H9 (cell line): ENCODE measurements at regions not wholly inside any gene's neighbourhood (a gene's known extent, or its start where the extent isn't known, plus 50 kb on each side); places are given as distances from the start of the nearest gene placed in this dataset.

Experiments used
- DNase-seq: peaks from one replicate; pipeline ENCODE4 v3.0.0-alpha.2; 2017
- H2AFZ ChIP-seq: one replicate; pipeline ENCODE4 v1.6.1; 2013; ENCODE audit warnings: mild to moderate bottlenecking, low read length, control low read depth, moderate library complexity
- H2AK5ac ChIP-seq: 2 replicates; pipeline ENCODE4 v1.6.1; 2013; ENCODE audit warnings: low read length, control low read depth, mixed read lengths; ENCODE audit not compliant: insufficient read length
- H2BK120ac ChIP-seq: one replicate; pipeline ENCODE4 v1.6.1; 2013; ENCODE audit warnings: low read depth, mild to moderate bottlenecking, low read length, control low read depth, inconsistent platforms; ENCODE audit not compliant: poor library complexity, severe bottlenecking
- H2BK12ac ChIP-seq: 2 replicates; pipeline ENCODE4 v1.6.1; 2013; ENCODE audit warnings: low read length, control low read depth, mixed read lengths, low read depth; ENCODE audit not compliant: insufficient read length
- H2BK15ac ChIP-seq: 2 replicates; pipeline ENCODE4 v1.6.1; 2013; ENCODE audit warnings: low read depth, low read length, control low read depth
- H2BK20ac ChIP-seq: one replicate; pipeline ENCODE4 v1.6.1; 2013; ENCODE audit warnings: low read depth, mild to moderate bottlenecking, low read length, control low read depth, inconsistent platforms; ENCODE audit not compliant: poor library complexity, severe bottlenecking
- H2BK5ac ChIP-seq: 2 replicates; pipeline ENCODE4 v1.6.1; 2013; ENCODE audit warnings: low read length, control low read depth, mixed read lengths; ENCODE audit not compliant: insufficient read length
- H3K14ac ChIP-seq: 2 replicates; pipeline ENCODE4 v1.6.1; 2013; ENCODE audit warnings: low read length, control low read depth; ENCODE audit not compliant: insufficient read depth
- H3K18ac ChIP-seq: 2 replicates; pipeline ENCODE4 v1.6.1; 2013; ENCODE audit warnings: low read depth, mild to moderate bottlenecking, mixed read lengths, low read length, control low read depth; ENCODE audit not compliant: insufficient read length
- H3K23ac ChIP-seq: 2 replicates; pipeline ENCODE4 v1.6.1; 2013; ENCODE audit warnings: low read length, control low read depth, mixed read lengths, low read depth; ENCODE audit not compliant: insufficient read length
- H3K23me2 ChIP-seq: 2 replicates; pipeline ENCODE4 v1.6.1; 2013; ENCODE audit warnings: low read depth, mild to moderate bottlenecking, mixed read lengths, low read length, control low read depth; ENCODE audit not compliant: insufficient read length, poor library complexity, severe bottlenecking
- H3K27ac ChIP-seq: 2 replicates; pipeline ENCODE4 v1.5.1; 2013; ENCODE audit warnings: low read length, control low read depth, mixed read lengths, low read depth; ENCODE audit not compliant: insufficient read length
- H3K27me3 ChIP-seq: 2 replicates; pipeline ENCODE4 v1.6.1; 2013; ENCODE audit warnings: low read length, control low read depth, inconsistent platforms; ENCODE audit not compliant: insufficient read depth
- H3K4ac ChIP-seq: 2 replicates; pipeline ENCODE4 v1.6.1; 2013; ENCODE audit warnings: low read depth, mild to moderate bottlenecking, control low read depth, inconsistent platforms, low read length, moderate library complexity
- H3K4me1 ChIP-seq: 2 replicates; pipeline ENCODE4 v1.6.1; 2013; ENCODE audit warnings: low read length, control low read depth, inconsistent platforms; ENCODE audit not compliant: insufficient read depth
- H3K4me2 ChIP-seq: 2 replicates; pipeline ENCODE4 v1.6.1; 2013; ENCODE audit warnings: low read length, control low read depth, mixed read lengths; ENCODE audit not compliant: insufficient read length, insufficient read depth
- H3K56ac ChIP-seq: 2 replicates; pipeline ENCODE4 v1.6.1; 2013; ENCODE audit warnings: low read depth, mild to moderate bottlenecking, mixed read lengths, low read length, control low read depth; ENCODE audit not compliant: insufficient read length
- H3K79me1 ChIP-seq: 2 replicates; pipeline ENCODE4 v1.6.1; 2013; ENCODE audit warnings: low read depth, mild to moderate bottlenecking, moderate library complexity, low read length, control low read depth, inconsistent platforms; ENCODE audit not compliant: insufficient read depth, poor library complexity, severe bottlenecking
- H3K79me2 ChIP-seq: 2 replicates; pipeline ENCODE4 v1.6.1; 2013; ENCODE audit warnings: low read length, control low read depth, inconsistent platforms; ENCODE audit not compliant: insufficient read depth
- H3K9ac ChIP-seq: 2 replicates; pipeline ENCODE4 v1.6.1; 2013; ENCODE audit warnings: low read length, control low read depth, mixed read lengths; ENCODE audit not compliant: insufficient read length; ENCODE audit errors: extremely low read depth
- H3K9me3 ChIP-seq: one replicate; pipeline ENCODE4 v1.6.1; 2013; ENCODE audit warnings: low read depth, low read length, inconsistent platforms; ENCODE audit not compliant: control insufficient read depth
- H3T11ph ChIP-seq: one replicate; pipeline ENCODE4 v1.6.1; 2013; ENCODE audit warnings: mild to moderate bottlenecking, low read length, control low read depth, inconsistent platforms
- H4K20me1 ChIP-seq: one replicate; pipeline ENCODE4 v1.6.1; 2013; ENCODE audit not compliant: control insufficient read depth, insufficient read length, insufficient read depth
- H4K5ac ChIP-seq: 2 replicates; pipeline ENCODE4 v1.6.1; 2013; ENCODE audit warnings: low read depth, mild to moderate bottlenecking, mixed read lengths, low read length, control low read depth; ENCODE audit not compliant: insufficient read length
- H4K8ac ChIP-seq: replicated peaks from 2 replicates; pipeline ENCODE4 v1.6.1; 2013; ENCODE audit warnings: low read length, control low read depth, mixed read lengths, low read depth; ENCODE audit not compliant: insufficient read length
- H4K91ac ChIP-seq: 2 replicates; pipeline ENCODE4 v1.6.1; 2013; ENCODE audit warnings: low read depth, mild to moderate bottlenecking, moderate library complexity, mixed read lengths, low read length, control low read depth; ENCODE audit not compliant: insufficient read length
- H3K27ac Mint-ChIP-seq, 3 experiments: 2 replicates in 2 of 3; 3 replicates in 1 of 3; pipeline ENCODE4 v1.8.0; 2020 to 2021; ENCODE audit warnings: mixed read lengths in 3 of 3, mild to moderate bottlenecking in 1 of 3, moderate library complexity in 1 of 3
- H3K27me3 Mint-ChIP-seq: 2 replicates; pipeline ENCODE4 v1.8.0; 2021; ENCODE audit warnings: low read depth, mild to moderate bottlenecking, moderate library complexity, mixed read lengths
- H3K36me3 Mint-ChIP-seq, 3 experiments: 2 replicates in 2 of 3; 3 replicates in 1 of 3; pipeline ENCODE4 v1.8.0; 2020 to 2021; ENCODE audit warnings: low read depth in 3 of 3, mixed read lengths in 3 of 3; ENCODE audit not compliant: insufficient read depth in 1 of 3
- H3K4me1 Mint-ChIP-seq, 2 experiments: 2 replicates each; pipeline ENCODE4 v1.8.0; 2020; ENCODE audit warnings: mixed read lengths in 2 of 2
- H3K4me3 Mint-ChIP-seq, 2 experiments: 2 replicates in 1 of 2; 3 replicates in 1 of 2; pipeline ENCODE4 v1.8.0; 2020 to 2021; ENCODE audit warnings: mild to moderate bottlenecking in 2 of 2, mixed read lengths in 2 of 2, moderate library complexity in 1 of 2
- H3K9me3 Mint-ChIP-seq, 2 experiments: 2 replicates in 1 of 2; 3 replicates in 1 of 2; pipeline ENCODE4 v1.8.0; 2020; ENCODE audit warnings: mild to moderate bottlenecking in 2 of 2, mixed read lengths in 2 of 2, moderate library complexity in 1 of 2
- CTCF ChIP-seq: fragments of 200-600 bp; sonication (generic); conservative IDR thresholded peaks from 3 replicates; pipeline ENCODE4 v1.8.0; 2021; ENCODE audit warnings: antibody characterized with exemption, mild to moderate bottlenecking
- WGBS: extraction: QIAGEN DNeasy Blood & Tissue Kit; methylation state at CpG from one replicate; pipeline ENCODE4 v1.1.7; 2013; ENCODE audit warnings: missing lambda C conversion rate, low lambda C conversion rate, mixed read lengths; ENCODE audit not compliant: insufficient read length; ENCODE audit errors: extremely low coverage; 5-methylcytosine and 5-hydroxymethylcytosine counted together

- H2BK120ac ChIP-seq = no peak overlapping the region
- H4K5ac ChIP-seq = no peak overlapping the region
- no peak overlapping the region for H2BK5ac ChIP-seq
- no peak overlapping the region for H3K4me3 Mint-ChIP-seq
- peak overlapping the region in 2 of 3 experiments; percentile 26 to 55; a peak in 2 of 7 replicates for H3K27ac Mint-ChIP-seq
- H3K9ac ChIP-seq = no peak overlapping the region
- no peak overlapping the region for H3K4ac ChIP-seq
- H3K27me3 Mint-ChIP-seq = no peaks in the 10 kb centered on the region
- H4K91ac ChIP-seq = no peak overlapping the region
- H3K23me2 ChIP-seq = no peaks in the 10 kb centered on the region
- H2BK15ac ChIP-seq = no peak overlapping the region
- H3T11ph ChIP-seq = no peak overlapping the region
- H3K18ac ChIP-seq = no peak overlapping the region
- H3K4me1 Mint-ChIP-seq = peaks cover 41 to 42% of the 10 kb centered on the region in 2 experiments
- TF ChIP-seq CTCF = no peak
- no peaks in the 10 kb centered on the region for H3K79me2 ChIP-seq
- no peaks in the 10 kb centered on the region for H4K20me1 ChIP-seq
- H3K9me3 Mint-ChIP-seq = no peaks in the 10 kb centered on the region
- H3K23ac ChIP-seq = no peak overlapping the region
- no peak for DNase-seq
- H3K56ac ChIP-seq = no peak overlapping the region
- WGBS = no CpG with 5 or more reads among the region's 19 CpGs
- H2BK20ac ChIP-seq = no peak overlapping the region
- H3K27ac ChIP-seq = no peak overlapping the region
- H4K8ac ChIP-seq = no peak overlapping the region
- H2AK5ac ChIP-seq = no peak overlapping the region
- no peaks in the 10 kb centered on the region; the same call in 1 of the 2 replicates for H3K4me1 ChIP-seq
- H3K36me3 Mint-ChIP-seq = peaks cover 10 to 18% (median 12%) of the 10 kb centered on the region in 3 experiments
- H3K14ac ChIP-seq = no peak overlapping the region; the same call in 1 of the 2 replicates
- H3K9me3 ChIP-seq = no peaks in the 10 kb centered on the region
- H2AFZ ChIP-seq = no peak overlapping the region
- H2BK12ac ChIP-seq = no peak overlapping the region
- no peak overlapping the region for H3K4me2 ChIP-seq
- no peaks in the 10 kb centered on the region for H3K27me3 ChIP-seq
- no peaks in the 10 kb centered on the region for H3K79me1 ChIP-seq
Observed at GRCh38 chr11:71115770-71116692, 136.3 kb downstream of the SHANK2 start.
